Effector memory CD4-positive, alpha-beta T cell (primary cell): ENCODE measurements at regions not wholly inside any gene's neighbourhood (a gene's known extent, or its start where the extent isn't known, plus 50 kb on each side); places are given as distances from the start of the nearest gene placed in this dataset.

Experiments
- DNase-seq, 3 donors: peaks; one replicate each; pipeline ENCODE4 v3.0.0-alpha.2; 2020
- H3K27ac ChIP-seq: 2 replicates; pipeline ENCODE4 v1.7.0; 2013; ENCODE audit warnings: mild to moderate bottlenecking, low read length, moderate library complexity; ENCODE audit not compliant: insufficient read depth, poor library complexity, severe bottlenecking
- H3K27me3 ChIP-seq: replicated peaks from 2 replicates; pipeline ENCODE4 v1.7.0; 2013; ENCODE audit warnings: mild to moderate bottlenecking, low read length; ENCODE audit not compliant: insufficient read depth, control insufficient read depth, poor library complexity, severe bottlenecking
- H3K36me3 ChIP-seq: 2 replicates; pipeline ENCODE4 v1.7.0; 2013; ENCODE audit warnings: mild to moderate bottlenecking, low read length, moderate library complexity; ENCODE audit not compliant: control insufficient read depth, insufficient read depth
- H3K4me1 ChIP-seq: 2 replicates; pipeline ENCODE4 v1.7.0; 2013; ENCODE audit warnings: low read length, mild to moderate bottlenecking; ENCODE audit not compliant: control insufficient read depth, insufficient read depth, poor library complexity, severe bottlenecking
- H3K4me3 ChIP-seq: 2 replicates; pipeline ENCODE4 v1.7.0; 2013; ENCODE audit warnings: low read length, low read depth, mild to moderate bottlenecking; ENCODE audit not compliant: insufficient read depth, poor library complexity, severe bottlenecking
- H3K9me3 ChIP-seq: 2 replicates; pipeline ENCODE4 v1.7.0; 2013; ENCODE audit warnings: mild to moderate bottlenecking, low read length, moderate library complexity; ENCODE audit not compliant: control insufficient read depth

DNA sequence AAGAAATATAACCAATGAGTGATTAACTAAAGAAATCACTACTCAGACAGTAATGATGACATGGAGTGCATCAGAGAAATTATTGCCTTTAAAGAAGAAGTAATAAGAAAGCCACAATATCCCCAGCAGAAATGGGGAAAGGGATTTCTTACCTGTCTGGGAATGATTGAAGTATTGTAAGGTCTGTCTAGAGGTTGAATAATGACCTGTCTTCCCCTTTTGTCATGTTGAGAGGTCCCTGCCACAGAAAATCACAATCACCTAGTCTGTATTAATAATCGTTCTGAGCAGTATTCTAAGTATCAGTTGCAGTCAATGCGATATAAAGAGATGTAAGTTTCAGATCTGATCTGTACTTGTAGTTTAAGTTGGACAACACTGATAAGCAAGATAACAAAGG lies 349.1 kb upstream of the TPK1 start:
- H3K4me1 ChIP-seq = no peaks in the 10 kb centered on the region
- no peak overlapping the region for H3K27ac ChIP-seq
- no peaks in the 10 kb centered on the region for H3K36me3 ChIP-seq
- no peaks in the 10 kb centered on the region for H3K27me3 ChIP-seq
- H3K4me3 ChIP-seq = no peak overlapping the region
- no peak for DNase-seq
- H3K9me3 ChIP-seq = no peaks in the 10 kb centered on the region

DNA sequence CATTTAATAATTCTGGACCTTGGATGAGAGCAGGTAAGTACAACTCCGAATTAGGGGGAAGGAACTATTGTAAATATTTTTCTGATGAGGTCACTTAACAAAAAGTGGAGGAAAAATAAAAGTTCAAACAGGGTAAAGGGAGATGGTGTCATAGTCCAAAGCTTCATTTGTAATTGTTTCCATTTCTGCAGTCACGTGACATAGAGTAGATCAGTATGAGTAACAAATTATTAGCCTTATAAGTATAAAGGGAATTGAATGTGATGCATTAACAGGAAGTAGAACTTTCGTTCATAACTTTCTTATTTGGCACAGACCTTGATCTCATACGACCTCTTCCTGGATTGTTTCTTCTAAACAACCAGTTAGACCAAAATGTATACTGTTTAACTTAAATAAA lies 347.2 kb upstream of the TPK1 start:
- Histone ChIP-seq H3K4me1 (no peaks in the 10 kb centered on the region), H3K4me3 (no peak overlapping the region), H3K27me3 (no peaks in the 10 kb centered on the region), H3K9me3 (no peaks in the 10 kb centered on the region), H3K27ac (no peak overlapping the region), H3K36me3 (no peaks in the 10 kb centered on the region)
- no peak for DNase-seq

GRCh38 chr7:145175366-145175765 lies 339.5 kb upstream of the TPK1 start:
- Histone ChIP-seq H3K27me3 (no peaks in the 10 kb centered on the region), H3K36me3 (no peaks in the 10 kb centered on the region), H3K4me3 (no peak overlapping the region), H3K4me1 (no peaks in the 10 kb centered on the region), H3K27ac (no peak overlapping the region), H3K9me3 (no peaks in the 10 kb centered on the region)
- DNase-seq = no peak

DNA sequence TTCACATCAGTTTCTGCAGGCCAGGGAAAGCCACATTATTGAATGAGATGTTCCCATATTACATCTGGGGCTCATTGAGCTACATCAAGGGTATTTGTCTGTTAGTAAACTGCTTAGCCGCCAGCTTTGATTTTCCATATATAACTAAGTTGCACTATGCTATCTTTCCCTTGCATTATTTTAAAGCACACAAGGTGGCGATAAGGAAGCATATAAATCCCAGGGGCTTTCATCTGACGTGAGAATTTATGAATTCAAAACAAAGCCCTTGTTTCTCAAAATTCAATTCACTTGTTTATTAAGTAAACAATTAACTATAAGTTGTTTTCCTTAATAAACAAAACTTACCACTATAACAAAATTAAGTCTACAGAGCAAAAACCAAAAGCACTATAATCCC lies 334.1 kb upstream of the TPK1 start:
- H3K36me3 ChIP-seq = no peaks in the 10 kb centered on the region
- H3K4me1 ChIP-seq = no peaks in the 10 kb centered on the region
- H3K27me3 ChIP-seq = no peaks in the 10 kb centered on the region
- no peak overlapping the region for H3K27ac ChIP-seq
- no peaks in the 10 kb centered on the region for H3K9me3 ChIP-seq
- no peak for DNase-seq
- no peak overlapping the region for H3K4me3 ChIP-seq

GRCh38 chr7:145168879-145169278 lies 333.0 kb upstream of the TPK1 start:
- no peak overlapping the region for H3K27ac ChIP-seq
- no peak for DNase-seq
- no peaks in the 10 kb centered on the region for H3K36me3 ChIP-seq
- no peaks in the 10 kb centered on the region for H3K9me3 ChIP-seq
- H3K4me3 ChIP-seq = no peak overlapping the region
- H3K27me3 ChIP-seq = no peaks in the 10 kb centered on the region
- no peaks in the 10 kb centered on the region for H3K4me1 ChIP-seq

GRCh38 chr7:145168427-145168826 lies 332.6 kb upstream of the TPK1 start:
- Histone ChIP-seq H3K4me1 (no peaks in the 10 kb centered on the region), H3K27me3 (no peaks in the 10 kb centered on the region), H3K4me3 (no peak overlapping the region), H3K9me3 (no peaks in the 10 kb centered on the region), H3K36me3 (no peaks in the 10 kb centered on the region), H3K27ac (no peak overlapping the region)
- no peak for DNase-seq

- Histone ChIP-seq H3K9me3 (no peaks in the 10 kb centered on the region), H3K36me3 (no peaks in the 10 kb centered on the region), H3K4me1 (no peaks in the 10 kb centered on the region), H3K27me3 (no peaks in the 10 kb centered on the region), H3K4me3 (no peak overlapping the region), H3K27ac (no peak overlapping the region)
- no peak for DNase-seq
Observed at GRCh38 chr7:145156834-145157233, 321.0 kb upstream of the TPK1 start.

DNA sequence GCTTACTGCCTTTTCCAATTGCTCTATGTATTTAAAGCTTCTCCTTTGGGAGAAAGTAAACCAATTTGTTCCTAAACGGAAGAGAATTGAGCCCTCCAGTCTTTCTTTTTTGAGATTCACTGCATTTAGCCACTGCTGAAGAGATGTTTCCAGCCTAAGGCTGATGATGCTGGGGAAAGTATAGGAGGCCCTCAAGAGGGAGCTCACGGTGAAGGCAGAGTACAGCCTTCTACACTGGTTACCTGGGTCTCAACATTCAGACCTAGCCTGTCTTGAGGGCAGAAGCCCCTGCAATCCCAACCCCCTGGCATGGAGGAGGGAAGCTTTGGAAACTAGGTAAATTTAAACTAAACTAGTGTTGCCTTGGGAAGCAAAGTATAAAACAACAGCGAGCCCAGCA lies 316.7 kb upstream of the TPK1 start:
- no peaks in the 10 kb centered on the region for H3K36me3 ChIP-seq
- no peaks in the 10 kb centered on the region for H3K27me3 ChIP-seq
- no peak overlapping the region for H3K4me3 ChIP-seq
- no peak for DNase-seq
- no peak overlapping the region for H3K27ac ChIP-seq
- no peaks in the 10 kb centered on the region for H3K4me1 ChIP-seq
- H3K9me3 ChIP-seq = no peaks in the 10 kb centered on the region

GRCh38 chr7:145151676-145152075 lies 315.8 kb upstream of the TPK1 start:
- Histone ChIP-seq H3K27me3 (no peaks in the 10 kb centered on the region), H3K9me3 (no peaks in the 10 kb centered on the region), H3K27ac (no peak overlapping the region), H3K36me3 (no peaks in the 10 kb centered on the region), H3K4me1 (no peaks in the 10 kb centered on the region), H3K4me3 (no peak overlapping the region)
- DNase-seq = no peak

GRCh38 chr7:145147865-145148264 lies 312.0 kb upstream of the TPK1 start:
- H3K4me1 ChIP-seq = no peaks in the 10 kb centered on the region
- H3K27ac ChIP-seq = no peak overlapping the region
- H3K9me3 ChIP-seq = no peaks in the 10 kb centered on the region
- DNase-seq = no peak
- no peaks in the 10 kb centered on the region for H3K27me3 ChIP-seq
- H3K4me3 ChIP-seq = no peak overlapping the region
- no peaks in the 10 kb centered on the region for H3K36me3 ChIP-seq

GRCh38 chr7:145143685-145144084 lies 307.8 kb upstream of the TPK1 start:
- Histone ChIP-seq H3K4me3 (no peak overlapping the region), H3K27ac (no peak overlapping the region), H3K9me3 (no peaks in the 10 kb centered on the region), H3K4me1 (no peaks in the 10 kb centered on the region), H3K27me3 (no peaks in the 10 kb centered on the region), H3K36me3 (no peaks in the 10 kb centered on the region)
- no peak for DNase-seq
